ENCODE measurements at regions not wholly inside any gene's neighbourhood (a gene's known extent, or its start where the extent isn't known, plus 50 kb on each side); places are given as distances from the start of the nearest gene placed in this dataset.

DNA sequence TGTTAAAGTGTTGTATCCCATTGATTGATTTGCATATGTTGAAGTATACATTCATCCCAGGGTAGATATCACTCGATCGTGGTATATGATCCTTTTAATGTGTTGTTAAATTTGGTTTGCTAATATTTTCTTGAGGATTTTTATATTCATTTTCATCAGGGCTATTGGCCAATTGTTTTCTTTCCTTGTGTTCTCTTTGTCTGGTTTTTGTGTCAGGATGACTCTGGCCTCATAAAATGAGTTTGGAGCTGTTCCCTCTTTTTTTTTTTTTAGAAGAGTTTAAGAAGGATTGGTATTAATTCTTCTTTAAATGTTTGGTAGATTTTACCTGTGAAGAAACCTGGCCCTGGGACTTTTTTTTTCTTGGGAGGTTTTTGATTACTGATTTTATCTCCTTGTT is 303.5 kb upstream of the RTL1 start:
- Histone ChIP-seq H3K4me3 (no peak overlapping the region), H3K27ac (no peak overlapping the region), H3K9me3 (peaks cover 69% of the 10 kb centered on the region), H3K27me3 (no peaks in the 10 kb centered on the region), H3K4me2 (no peak overlapping the region), H4K20me1 (no peaks in the 10 kb centered on the region), H3K36me3 (no peaks in the 10 kb centered on the region), H3K4me1 (no peaks in the 10 kb centered on the region), H3K9ac (no peak overlapping the region)
- TF ChIP-seq Cebpa-rat (IDR thresholded peaks at IDR 0.05): no peak

DNA sequence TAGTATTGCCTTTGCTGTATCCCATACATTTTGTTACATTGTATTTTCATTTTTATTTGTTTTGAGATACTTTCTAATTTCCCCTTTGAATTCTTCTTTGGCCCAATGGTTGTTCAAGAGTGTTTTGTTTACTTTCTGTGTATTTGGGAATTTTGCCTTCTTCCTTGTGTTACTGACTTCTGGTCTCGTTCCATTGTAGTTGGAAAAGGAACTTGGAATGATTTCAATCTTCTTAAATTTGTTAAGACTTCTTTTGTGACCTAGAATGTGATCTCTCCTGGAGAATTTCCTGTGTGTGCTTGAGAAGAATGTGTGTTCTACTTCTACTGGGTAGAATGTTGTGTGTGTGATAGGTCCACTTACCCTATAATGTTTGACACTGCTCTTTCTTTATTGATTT is 304.4 kb upstream of the RTL1 start:
- H4K20me1 ChIP-seq: no peaks in the 10 kb centered on the region
- H3K4me2 ChIP-seq: no peak overlapping the region
- H3K27ac ChIP-seq: no peak overlapping the region
- H3K4me3 ChIP-seq: no peak overlapping the region
- H3K9me3 ChIP-seq: peaks cover 73% of the 10 kb centered on the region
- no peak for TF ChIP-seq Cebpa-rat (IDR thresholded peaks at IDR 0.05)
- H3K36me3 ChIP-seq: no peaks in the 10 kb centered on the region
- H3K9ac ChIP-seq: no peak overlapping the region
- H3K4me1 ChIP-seq: no peaks in the 10 kb centered on the region
- H3K27me3 ChIP-seq: no peaks in the 10 kb centered on the region

DNA sequence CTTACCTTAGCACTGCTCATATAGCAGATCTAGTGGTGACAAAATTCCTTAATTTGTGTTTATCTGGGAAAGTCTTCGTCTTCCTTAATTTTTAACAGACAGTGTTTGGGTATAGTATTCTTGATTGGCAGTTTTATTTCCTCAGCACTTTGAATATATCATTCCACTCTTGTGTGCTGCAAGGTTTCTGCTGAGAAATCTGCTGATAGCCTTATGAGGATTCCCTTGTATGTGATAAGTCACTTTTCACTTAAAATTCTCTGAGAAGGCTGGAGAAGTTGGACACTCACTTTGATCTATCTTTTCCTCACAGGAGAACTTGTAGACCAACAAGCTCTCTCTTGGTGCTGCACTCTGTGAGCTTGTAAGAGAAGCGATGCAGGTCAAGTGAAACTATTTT is 306.1 kb upstream of the RTL1 start:
- Histone ChIP-seq H4K20me1 (no peaks in the 10 kb centered on the region), H3K4me1 (no peaks in the 10 kb centered on the region), H3K27me3 (no peaks in the 10 kb centered on the region), H3K4me2 (no peak overlapping the region), H3K4me3 (no peak overlapping the region), H3K36me3 (no peaks in the 10 kb centered on the region), H3K9me3 (peaks cover 80% of the 10 kb centered on the region), H3K9ac (no peak overlapping the region), H3K27ac (no peak overlapping the region)
- no peak for TF ChIP-seq Cebpa-rat (IDR thresholded peaks at IDR 0.05)

DNA sequence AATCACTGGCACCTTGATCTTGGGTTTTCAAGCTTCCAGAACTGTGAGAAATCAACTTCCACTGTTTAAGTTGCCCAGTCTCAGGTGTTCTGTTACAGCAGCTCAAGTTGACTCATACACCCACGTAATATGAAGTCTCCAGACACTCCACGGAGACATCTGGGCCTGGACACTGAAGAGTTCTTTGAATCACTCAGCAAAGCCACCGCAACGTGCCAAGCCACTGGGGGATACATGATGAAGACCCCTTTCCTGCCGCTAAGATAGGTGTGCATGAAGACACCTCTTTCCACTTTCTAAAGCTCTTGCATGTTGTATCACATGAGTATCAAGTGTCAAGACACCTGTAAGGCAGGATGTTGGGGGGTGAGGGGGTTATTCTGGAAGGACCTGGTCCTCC is 311.7 kb upstream of the RTL1 start:
- H3K4me1 ChIP-seq: peaks cover 11% of the 10 kb centered on the region
- peaks cover 48% of the 10 kb centered on the region for H3K9me3 ChIP-seq
- no peak overlapping the region for H3K27ac ChIP-seq
- H3K36me3 ChIP-seq: no peaks in the 10 kb centered on the region
- H3K4me3 ChIP-seq: no peak overlapping the region
- no peaks in the 10 kb centered on the region for H3K27me3 ChIP-seq
- no peak for TF ChIP-seq Cebpa-rat (IDR thresholded peaks at IDR 0.05)
- no peaks in the 10 kb centered on the region for H4K20me1 ChIP-seq
- H3K4me2 ChIP-seq: no peak overlapping the region
- no peak overlapping the region for H3K9ac ChIP-seq

DNA sequence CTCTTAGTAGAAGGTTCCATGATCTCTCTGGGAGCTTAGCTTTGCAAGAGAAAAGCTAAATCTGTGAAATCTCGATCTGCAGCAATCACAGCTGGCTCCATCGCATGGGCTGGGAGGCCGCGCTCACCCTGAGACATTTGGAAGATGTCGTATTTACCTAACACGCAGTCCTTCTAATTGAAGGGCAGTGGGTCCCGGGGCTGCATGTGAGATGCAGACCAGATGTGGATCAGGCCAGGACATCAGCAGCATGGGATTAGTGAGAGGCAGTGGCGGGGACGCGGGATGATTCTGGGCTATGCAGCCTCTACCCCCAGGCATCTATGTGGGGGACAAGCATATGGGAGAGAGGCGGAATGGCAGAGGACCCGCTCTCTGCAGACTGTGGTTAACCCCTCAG is 312.4 kb upstream of the RTL1 start:
- no peaks in the 10 kb centered on the region for H3K36me3 ChIP-seq
- no peaks in the 10 kb centered on the region for H3K27me3 ChIP-seq
- H3K4me1 ChIP-seq: peaks cover 17% of the 10 kb centered on the region
- H3K4me3 ChIP-seq: no peak overlapping the region
- H3K9me3 ChIP-seq: peaks cover 43% of the 10 kb centered on the region
- no peak overlapping the region for H3K9ac ChIP-seq
- H3K27ac ChIP-seq: no peak overlapping the region
- H3K4me2 ChIP-seq: no peak overlapping the region
- no peak for TF ChIP-seq Cebpa-rat (IDR thresholded peaks at IDR 0.05)
- H4K20me1 ChIP-seq: no peaks in the 10 kb centered on the region

DNA sequence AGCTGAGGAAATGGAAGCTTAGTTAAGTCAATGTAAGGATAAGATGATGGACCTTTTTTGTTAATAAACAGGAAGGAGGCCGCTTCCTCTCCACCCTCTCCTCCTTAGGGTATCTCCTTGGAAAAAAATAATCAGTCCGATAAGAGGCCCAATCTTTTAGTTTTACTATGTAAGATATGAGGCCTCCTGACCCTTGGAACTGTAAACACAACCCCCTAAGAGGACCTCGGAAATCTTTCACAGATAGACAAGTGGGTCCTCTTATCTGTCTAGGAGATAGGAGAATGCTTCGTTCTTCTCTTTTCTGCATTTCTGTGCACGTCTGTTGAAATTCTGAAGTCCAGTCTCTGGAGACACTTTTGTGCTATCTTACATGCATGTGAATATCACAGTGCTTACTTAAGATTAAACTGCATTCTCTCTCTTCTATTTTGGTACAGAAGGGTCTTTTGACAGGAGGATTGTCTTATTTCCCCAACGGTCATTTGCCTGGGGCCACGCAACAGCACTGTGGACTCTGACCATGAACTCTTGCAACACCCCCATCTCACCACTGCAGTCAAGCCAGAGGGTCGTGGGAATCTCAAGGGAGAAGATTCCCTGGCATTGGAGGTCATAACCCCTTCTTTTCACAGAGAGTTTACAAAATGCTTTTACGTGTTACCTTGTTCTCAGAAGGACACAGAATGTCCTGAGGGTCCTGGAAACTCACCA is 313.0 kb upstream of the RTL1 start:
- no peaks in the 10 kb centered on the region for H3K36me3 ChIP-seq
- H3K27me3 ChIP-seq: no peaks in the 10 kb centered on the region
- peaks cover 23% of the 10 kb centered on the region for H3K4me1 ChIP-seq
- H3K4me3 ChIP-seq: no peak overlapping the region
- no peak for TF ChIP-seq Cebpa-rat (IDR thresholded peaks at IDR 0.05)
- no peak overlapping the region for H3K4me2 ChIP-seq
- H3K9ac ChIP-seq: no peak overlapping the region
- H3K27ac ChIP-seq: no peak overlapping the region
- H3K9me3 ChIP-seq: peaks cover 39% of the 10 kb centered on the region
- no peaks in the 10 kb centered on the region for H4K20me1 ChIP-seq

DNA sequence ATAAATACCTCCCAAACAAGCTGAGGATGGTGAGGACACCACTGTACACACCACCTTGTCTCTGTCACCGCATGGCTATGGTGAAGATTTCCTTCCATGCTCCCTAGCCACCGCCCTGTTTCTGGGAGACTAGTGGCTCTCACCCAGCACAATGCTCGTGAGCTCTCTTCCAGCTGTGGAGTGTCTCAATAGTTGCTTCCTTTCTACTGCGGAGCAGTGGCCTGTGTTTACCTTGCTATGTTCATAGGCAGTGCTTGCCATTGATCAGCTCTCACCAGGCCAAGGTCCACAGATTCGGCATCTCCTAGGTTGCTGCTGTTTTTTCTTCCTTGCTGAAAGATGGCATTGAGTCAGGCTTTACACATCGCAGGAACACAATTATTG is 313.6 kb upstream of the RTL1 start:
- Histone ChIP-seq H3K4me1 (peaks cover 24% of the 10 kb centered on the region), H3K4me2 (no peak overlapping the region), H3K27me3 (no peaks in the 10 kb centered on the region), H3K9me3 (peaks cover 35% of the 10 kb centered on the region), H4K20me1 (no peaks in the 10 kb centered on the region), H3K9ac (no peak overlapping the region), H3K27ac (no peak overlapping the region), H3K36me3 (no peaks in the 10 kb centered on the region), H3K4me3 (no peak overlapping the region)
- no peak for TF ChIP-seq Cebpa-rat (IDR thresholded peaks at IDR 0.05)

DNA sequence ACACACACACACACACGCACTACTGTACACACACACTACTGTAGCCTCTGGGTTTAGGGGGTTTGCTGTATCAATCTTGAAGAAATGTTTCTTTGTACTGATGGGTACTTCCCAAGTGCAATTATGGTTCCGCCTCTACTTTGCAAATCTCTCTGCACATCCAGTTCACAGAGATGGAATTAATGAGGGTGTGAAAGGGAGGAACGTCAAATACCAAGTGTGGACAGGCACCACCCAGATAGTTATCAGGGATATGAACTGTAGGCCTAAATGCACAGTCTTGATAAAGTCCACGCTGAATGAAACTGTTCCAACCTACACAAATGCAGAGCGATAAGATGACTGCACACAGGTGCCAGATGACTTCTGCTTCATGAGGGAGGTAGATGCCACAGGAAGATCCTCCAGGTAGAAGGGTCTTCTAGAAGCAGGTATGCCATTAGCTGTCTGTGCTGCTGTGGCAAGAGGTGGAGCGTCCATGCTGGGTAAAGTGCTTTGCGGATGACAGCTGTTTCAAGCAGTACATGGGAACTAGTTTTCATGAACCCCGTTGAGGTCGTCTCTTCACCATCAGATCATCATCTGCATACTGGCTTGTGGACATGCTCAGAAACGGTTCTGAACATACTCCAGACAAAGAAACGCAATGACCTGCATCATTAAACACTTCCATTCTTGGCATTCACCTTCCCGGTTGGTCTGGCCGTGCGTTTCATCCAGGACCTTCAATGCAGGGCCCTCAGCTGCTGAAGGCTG is 314.3 kb upstream of the RTL1 start:
- Histone ChIP-seq H3K9me3 (peaks cover 28% of the 10 kb centered on the region), H3K4me1 (peaks cover 30% of the 10 kb centered on the region), H3K36me3 (no peaks in the 10 kb centered on the region), H4K20me1 (no peaks in the 10 kb centered on the region), H3K9ac (no peak overlapping the region), H3K4me3 (no peak overlapping the region), H3K27ac (no peak overlapping the region), H3K27me3 (no peaks in the 10 kb centered on the region), H3K4me2 (no peak overlapping the region)
- no peak for TF ChIP-seq Cebpa-rat (IDR thresholded peaks at IDR 0.05)

DNA sequence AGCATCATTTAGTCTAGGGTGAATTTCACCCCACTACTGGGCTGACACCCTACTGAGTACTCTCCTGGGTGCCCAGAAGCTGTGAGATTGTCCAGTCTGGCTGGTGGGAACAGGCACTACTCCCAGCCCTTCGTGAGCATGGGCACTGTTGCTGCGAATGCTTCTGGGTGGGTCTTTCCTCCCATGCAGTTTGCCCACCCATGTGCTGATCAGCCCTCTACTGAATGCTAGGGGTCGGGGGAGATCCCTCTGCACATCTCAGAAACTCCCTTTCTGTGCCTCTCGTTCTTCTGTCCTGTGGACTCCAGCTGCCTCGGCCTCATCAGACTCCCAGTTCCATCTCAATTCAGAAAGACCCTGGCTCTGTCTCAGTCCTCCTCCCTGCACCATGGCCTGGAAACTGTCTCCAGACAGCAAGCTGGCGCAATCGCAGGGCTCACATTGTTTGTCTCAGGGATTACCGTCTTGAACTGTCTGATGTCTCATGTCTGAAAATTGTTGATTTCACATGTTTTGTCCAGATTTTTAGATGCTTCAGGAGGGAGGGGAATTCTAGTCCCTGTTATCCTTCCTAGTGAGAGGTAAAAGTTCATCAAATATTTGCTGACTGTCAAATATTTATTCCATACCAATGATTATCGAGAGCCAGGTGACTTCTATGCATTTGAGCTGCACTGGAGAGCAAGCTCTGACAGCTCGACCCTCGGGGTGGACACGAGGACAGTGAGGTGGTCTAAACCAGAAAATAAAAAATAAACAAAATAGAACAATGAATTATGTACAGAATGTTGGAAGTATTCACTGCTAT is 316.6 kb upstream of the RTL1 start:
- H3K36me3 ChIP-seq: no peaks in the 10 kb centered on the region
- H3K9ac ChIP-seq: no peak overlapping the region
- peaks cover 45% of the 10 kb centered on the region for H3K4me1 ChIP-seq
- H4K20me1 ChIP-seq: no peaks in the 10 kb centered on the region
- peaks cover 5% of the 10 kb centered on the region; the same call in 1 of the 2 replicates for H3K9me3 ChIP-seq
- peak overlapping the region; percentile 59 for H3K4me2 ChIP-seq
- no peak for TF ChIP-seq Cebpa-rat (IDR thresholded peaks at IDR 0.05)
- H3K4me3 ChIP-seq: no peak overlapping the region
- H3K27ac ChIP-seq: no peak overlapping the region
- no peaks in the 10 kb centered on the region for H3K27me3 ChIP-seq
